GM18498 (cell line): ENCODE measurements at regions not wholly inside any gene's neighbourhood (a gene's known extent, or its start where the extent isn't known, plus 50 kb on each side); places are given as distances from the start of the nearest gene placed in this dataset.

Experiments
- ATAC-seq: cut with Tn5 transposase; IDR thresholded peaks from one replicate; pipeline ENCODE4 v1.9.1; 2021; ENCODE audit warnings: mild to moderate bottlenecking, moderate library complexity; ENCODE audit not compliant: unreplicated experiment

DNA sequence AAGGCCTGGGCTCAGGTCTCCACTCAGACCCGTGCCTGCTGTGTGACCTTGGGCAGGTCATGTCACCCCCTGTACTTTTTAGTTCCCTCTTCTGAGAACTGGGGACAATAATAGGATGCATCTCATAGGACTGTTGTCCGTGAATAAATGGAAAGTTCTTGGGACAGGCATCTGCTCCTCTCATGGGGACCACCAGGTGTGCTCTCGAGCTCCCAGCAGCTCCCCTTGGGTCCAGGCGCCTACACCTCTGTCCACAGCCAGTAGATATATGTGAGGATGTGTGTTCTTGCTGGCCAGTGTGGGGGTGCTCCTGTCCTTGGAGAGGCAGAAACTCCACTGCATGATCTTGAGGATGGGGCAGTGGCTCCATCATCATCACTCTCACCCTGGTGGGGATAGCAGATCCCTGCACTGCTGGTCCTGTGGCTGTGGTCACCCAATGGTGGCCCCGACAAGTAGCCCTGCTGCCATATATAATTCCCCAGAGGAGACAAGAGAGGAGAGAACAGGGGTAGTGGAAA is 257.6 kb upstream of the TLE3 start:
- ATAC-seq = no peak

DNA sequence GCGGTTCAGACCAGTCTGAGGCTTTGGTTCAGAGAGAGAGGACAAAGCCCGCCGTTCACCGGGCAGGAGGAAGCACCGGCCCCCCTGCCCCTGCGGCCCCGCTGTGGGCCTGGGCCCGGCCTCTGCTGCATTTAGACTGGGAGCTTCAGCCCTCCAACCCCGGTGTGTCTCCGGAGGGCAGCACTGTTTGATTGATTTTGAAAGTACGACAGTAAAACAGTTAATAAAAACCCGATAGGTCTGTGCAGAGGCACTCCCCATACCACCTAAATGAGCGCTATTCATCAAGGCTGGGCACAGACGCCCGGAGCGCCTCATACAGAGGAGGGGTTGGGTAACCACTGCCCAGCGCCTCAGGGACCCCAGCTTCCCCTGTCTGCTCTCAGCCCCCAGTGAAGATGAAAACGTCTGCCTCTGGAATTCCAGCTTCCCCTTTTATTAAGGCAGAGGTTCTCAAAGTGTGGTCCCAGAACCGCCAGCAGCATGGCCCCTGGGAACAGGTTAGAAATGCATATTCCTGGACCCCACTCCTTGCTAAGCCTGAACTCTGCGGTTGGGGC is 256.7 kb upstream of the TLE3 start:
- ATAC-seq = no peak

DNA sequence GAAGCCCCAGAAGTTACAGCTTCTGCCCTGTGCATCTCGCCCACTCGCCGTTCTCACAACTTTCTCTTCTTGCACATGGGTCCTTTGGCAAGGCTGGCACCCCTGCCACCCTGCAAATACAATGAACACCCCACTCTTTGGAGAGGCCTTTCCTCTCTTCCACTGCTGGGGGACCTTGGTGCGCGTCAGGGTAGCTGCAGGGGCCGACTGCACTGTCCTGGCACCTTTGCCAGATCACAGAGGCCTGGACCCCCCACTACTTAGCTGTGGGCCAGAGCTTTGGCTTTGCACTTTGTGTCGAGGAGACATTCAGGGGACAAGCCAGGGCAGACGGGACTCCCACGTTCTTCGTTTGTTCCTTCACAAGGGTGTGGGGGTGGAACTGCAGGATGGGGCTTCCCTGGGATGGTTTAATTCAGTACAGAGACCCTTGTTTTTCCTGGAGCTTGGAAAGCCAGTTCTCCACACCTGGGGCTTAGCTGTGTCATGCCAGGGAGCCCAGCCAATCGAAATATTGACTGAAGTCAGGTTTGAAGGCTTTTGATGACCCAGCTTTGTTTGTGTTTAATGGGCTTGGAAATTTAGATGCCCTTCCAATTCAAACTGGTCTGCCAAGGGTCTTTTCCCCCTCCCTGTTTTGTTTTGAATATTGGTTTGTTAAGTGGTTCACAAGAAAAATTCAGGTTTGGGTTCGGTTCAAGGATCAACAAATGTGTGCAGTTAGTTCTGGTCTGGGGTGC is 256.1 kb upstream of the TLE3 start:
- no peak for ATAC-seq

DNA sequence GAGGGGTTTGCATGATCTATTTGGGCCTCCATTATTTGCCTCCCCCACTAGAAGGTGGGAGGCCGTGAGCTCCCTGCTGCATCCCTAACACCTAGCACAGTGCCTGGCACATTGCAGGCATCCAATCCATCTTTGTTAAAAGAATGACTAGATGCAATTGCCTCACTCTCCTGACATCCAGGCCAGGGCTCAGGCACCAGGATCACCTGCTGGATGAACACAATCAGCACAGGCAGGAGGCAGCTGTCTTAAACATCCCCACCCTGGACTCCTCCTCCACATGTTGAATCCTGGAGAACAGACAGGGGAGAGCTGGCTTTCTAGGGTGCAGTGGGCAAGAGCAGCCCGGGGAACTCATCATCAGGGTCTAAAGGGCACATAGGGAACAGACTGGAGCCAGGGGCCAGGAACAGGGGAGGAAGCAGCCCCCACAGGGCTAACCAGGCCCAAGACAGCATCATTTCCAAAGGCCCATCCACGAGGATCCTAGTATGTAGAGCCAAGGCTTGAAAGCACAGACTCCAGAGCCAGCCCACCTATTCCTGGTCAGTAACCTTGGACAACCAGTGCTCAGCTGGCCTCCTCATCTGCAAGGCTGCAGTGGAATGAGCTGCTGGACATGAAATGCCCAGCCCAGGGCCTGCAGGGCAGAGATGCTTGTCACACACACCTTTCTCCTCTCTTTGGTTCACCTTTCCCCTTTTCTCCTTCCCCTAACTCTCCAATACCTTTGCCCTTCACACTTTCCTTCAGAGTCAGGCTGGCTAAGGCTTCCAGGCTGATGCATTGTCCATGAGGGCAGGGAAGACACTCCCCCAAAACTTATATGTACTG is 254.4 kb upstream of the TLE3 start:
- ATAC-seq = no peak

DNA sequence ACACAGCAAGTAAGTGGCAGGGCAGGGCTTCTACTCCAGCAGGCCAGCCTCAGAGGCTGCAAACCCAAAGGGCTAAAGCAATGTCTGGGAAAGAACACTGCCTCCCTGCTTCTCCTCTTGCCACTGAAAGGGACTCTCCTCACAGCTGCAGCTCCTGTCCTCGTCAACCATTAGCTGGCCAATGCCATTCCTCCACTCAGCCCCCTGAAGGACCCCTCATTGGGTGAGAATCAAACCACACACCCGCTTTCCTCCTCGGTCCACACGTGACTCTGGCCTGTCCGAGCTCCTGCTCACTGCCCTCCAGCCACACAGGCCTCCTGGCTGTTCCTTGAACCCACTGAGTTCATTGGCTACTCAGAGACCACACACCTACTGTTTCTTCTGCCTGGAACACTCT is 253.7 kb upstream of the TLE3 start:
- ATAC-seq = no peak

DNA sequence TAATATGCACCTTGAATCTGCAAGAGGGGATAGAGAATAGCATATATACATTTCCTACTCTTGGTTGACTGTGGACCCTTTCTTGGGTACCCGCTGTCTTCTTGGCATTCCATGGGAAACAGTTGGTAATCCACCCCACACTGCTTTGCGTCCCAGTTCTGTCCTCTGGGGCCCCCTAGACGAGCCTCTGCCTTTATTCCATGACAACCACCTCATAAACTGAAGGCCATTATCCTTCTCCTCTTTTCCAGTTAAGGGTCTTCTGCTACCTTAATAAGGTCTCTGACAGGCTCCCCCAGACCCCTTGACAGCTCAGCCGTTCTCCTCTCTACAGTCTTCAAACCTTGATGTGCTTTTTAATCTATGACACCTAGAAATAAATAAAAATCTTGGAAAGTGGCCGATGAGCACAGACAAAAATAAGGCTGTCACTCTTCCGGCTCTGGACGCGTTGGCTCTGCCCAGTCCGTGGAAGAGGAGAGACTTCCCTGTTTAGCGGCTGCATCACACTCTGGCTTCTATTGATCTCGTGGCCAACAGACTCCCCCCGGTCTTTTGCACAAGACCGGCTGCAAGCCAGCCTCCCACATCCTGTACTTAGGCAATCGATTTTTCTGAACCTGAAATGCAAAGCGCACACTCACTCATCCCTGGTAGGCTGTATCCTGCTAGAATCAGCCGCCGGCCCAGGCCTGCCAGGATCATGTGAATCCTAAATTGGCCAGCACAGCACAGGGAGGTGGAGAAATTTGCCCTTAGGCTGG is 251.0 kb upstream of the TLE3 start:
- no peak for ATAC-seq

DNA sequence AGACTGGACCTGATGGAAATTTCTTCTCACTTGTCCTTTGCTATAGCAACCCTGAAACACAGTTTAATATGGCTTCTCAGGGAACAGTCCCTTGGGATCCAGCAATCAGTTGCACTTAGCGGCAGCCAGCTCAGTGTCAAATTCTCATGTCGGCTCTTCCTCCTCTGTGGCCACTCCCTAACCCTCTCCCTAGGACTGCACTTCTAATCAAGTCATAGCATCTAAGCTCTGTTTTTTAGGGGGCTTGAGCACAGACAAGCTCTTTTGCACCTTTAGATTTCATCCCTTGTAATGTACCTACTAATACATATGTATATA is 250.5 kb upstream of the TLE3 start:
- no peak for ATAC-seq

DNA sequence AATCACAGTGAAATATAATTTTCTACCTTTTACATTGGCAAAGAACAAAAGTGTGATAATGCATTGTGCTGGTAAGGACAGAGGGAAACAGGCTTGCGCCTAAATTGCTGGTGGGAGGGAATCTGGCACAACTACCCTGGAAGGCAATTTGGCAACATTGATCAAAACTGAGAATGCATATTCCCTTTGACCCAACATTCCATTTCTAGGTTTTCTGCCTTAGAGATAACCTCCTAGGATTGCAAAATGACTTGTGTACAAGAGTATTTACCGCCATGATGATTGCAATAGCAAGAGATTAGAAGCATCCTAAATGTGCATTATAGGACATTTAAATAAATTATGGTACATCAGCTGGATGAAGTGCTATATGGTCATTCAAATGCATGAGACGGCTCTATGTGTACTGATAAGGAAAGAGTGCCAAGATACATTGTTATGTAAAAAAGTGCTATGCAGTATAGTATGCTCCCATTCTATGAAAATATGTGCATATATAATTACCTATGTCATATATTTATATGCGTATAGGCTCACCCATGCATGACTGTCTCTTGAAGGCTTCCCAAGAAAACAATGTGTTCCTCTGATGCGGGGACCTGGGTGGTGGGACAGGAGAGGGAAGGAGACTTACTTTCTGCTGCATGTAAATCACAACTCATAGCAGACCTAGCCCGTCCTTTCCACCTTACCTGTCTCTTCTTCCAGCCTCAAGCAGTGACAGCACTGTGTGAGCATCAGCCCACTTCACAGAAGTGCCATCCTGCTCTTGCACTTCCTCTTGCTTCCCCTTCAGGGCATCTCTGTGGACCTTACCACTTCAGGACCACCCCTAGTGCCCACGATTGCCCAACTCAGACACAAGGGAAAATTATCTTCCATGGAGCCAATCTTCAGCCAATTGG is 249.9 kb upstream of the TLE3 start:
- ATAC-seq = no peak

DNA sequence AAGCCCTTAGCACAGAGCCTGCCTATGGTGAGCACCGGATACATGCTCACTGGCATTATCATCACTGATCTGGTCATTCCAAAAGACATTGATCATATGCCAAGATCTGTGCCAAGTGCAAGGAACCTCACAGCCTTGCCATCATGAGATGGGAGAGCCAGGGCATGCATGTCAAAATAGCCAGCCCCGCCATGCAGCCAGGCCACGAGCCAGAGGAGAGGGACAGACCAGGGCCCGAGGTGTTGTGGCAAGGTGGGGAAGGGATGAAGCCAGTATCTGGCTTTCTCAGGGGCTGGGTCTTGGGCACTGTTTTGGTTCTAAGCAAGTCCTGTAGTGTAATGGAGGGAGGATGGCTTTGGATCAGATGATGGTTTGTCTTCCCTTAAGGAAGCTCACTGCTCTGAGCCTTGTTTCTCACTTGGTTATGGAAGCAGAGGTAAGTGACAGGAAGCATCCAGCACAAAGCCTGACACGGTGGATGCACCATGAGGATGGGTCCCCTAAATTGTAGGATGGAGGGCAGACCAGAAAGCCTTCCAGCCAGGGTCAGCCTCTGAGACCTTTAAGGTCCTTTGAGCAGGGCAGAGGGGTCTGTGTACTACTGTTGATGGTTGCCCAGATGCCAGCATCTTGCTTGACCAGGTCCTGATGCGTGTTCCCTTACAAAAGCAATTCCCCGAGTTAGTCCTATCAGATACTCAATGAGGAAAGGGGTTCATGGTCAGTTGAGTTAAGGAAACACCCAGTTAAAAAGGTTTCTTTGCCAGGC is 247.7 kb upstream of the TLE3 start:
- ATAC-seq = no peak

DNA sequence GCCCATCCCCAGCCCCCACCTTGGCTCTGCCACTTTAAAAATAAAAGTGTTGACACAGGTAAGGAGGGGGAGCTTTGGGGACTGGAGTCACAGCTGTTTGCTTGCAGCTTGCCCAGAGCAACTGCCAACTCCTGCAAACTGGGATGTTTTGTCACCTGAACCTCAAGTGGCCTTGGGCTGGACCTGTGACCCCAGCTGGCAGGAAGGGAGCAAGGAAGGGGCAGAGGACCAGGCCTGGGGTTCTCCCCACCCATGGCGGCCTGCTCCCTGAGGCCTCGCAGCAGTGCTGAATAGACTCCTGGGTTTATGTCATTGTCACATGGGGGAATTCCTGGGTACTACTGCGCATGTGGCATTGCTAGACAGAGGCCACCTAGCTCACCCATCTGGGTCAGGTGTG is 246.9 kb upstream of the TLE3 start:
- no peak for ATAC-seq

DNA sequence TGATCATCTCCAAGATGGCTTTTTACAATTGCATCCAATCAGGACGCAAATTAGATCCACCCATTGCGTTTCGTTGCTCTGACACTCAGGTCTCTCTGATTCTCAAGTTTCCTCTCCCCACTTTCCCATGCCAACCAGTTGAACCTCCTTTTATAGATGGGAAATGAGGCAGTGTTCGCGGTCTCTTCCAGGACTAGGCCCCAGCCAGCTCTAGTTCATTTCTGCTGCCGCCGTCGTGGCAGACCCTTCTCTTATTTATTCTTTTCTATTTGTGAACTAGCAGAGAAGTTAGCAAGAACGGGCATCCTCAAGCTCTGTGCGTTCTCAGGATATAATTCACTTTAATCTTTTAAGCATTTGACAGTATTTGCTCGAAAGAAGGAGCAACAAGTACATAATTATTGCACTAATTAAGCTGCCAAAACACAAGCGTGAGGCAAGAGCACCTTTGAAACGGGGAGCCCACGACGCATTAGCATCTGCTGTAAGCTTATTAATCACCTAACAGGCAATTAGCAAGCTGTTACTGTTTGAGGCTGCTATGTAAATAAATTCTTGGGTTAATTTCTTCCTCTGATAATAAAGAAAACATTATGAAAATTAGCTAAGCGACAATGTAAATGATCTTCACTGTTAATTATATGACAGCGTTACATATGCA is 246.4 kb upstream of the TLE3 start:
- ATAC-seq = no peak

DNA sequence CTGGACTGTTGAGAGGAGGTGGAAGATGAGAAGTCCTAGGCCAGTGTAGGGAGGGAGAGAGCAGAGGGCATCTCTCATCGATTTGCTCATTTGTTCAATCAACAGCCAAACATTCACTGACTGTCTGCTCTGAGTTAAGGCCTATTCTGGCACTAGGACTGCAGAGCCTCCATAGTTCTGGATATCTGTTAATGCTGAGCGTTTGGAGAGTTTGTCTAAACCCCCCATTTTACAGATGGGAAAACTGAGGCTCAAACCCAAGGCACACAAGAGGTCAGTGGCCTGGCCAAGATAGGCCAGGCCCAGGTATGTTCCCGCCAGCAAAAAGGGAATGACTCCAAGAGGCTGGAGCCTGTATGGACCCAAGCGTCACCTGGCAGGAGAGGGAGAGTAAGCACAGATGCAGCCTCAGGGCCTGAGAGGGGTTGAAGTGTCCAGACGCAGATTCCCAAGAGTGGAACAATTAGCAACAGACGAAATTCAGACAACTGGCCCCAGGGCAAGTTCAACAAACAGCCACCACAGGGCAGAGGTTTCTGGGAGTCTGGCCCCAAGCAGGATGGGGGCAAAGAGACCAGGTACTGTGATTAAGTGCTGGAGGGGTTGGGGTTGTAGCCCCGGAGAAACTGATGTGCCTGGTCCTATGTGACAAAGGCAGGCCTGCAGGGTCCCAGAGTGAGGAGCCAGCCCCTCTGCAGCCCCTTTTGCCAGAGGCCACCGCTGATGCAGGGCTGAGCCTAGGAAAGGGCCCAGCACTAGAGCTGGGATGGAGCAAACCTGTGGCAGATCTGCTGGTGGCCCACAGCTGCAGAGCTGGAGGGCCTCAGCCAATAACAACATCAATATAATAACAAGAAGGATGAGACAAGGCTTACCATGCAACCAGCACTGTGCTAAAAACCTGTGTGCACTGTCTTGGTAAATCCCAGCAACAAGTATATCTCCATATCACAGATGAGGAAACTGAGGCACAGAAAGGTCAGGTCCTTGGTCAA is 245.1 kb upstream of the TLE3 start:
- no peak for ATAC-seq

DNA sequence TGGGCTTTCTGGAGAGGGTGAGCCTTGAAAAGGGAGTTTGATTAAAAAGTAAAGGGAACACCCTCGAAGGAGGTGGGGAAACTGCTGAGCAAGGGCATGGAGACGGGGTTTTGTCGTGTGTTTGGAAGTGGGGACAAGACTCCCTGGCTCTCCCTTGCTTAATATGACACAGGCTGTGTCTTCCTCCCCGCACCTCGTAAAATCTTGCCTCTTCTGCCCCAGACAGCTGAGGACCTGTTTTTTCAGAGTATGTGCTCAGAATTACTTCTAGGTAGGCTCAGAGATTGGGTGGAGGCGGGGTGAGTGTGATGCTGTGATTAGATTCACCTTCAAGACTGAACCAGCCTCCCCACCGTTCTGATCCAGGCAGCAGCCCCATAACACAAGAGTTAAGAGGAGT is 244.4 kb upstream of the TLE3 start:
- ATAC-seq = no peak

DNA sequence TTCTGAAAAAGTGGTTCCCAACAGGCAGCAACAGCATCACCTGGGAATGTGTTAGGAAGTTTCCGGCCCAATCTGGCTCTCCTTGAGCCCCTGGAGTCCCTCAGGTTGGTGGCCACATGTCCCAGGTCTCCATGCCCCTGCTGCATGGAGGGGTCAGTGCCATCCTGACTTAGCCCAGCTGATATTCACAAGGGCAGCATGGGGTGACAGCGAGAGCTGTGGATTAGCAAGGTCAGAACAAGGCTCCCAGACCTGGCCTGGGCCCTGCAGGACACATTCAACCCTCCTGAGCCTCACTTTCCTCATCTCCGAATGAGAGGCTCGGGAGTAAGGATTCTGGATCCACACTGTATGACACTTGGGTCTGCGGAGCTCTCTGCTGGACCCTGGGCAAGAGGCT is 243.8 kb upstream of the TLE3 start:
- no peak for ATAC-seq

DNA sequence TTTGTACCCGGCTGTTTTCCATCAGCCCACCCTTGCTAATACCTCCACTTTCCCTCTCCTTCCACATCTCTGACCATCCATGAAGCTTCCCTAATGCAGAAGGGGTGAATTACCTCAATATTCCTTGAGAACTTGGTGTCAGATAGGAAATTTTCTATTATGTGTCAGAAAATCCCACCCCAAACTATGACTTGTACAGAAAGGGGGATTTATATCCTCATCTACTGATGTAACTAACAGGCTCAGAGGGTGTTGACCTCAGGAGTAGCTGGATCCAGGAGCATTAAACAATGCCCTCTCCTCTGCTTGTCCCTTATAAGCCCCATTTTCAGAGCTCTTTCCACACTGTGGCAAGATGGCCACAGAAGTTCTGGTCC is 242.8 kb upstream of the TLE3 start:
- no peak for ATAC-seq

DNA sequence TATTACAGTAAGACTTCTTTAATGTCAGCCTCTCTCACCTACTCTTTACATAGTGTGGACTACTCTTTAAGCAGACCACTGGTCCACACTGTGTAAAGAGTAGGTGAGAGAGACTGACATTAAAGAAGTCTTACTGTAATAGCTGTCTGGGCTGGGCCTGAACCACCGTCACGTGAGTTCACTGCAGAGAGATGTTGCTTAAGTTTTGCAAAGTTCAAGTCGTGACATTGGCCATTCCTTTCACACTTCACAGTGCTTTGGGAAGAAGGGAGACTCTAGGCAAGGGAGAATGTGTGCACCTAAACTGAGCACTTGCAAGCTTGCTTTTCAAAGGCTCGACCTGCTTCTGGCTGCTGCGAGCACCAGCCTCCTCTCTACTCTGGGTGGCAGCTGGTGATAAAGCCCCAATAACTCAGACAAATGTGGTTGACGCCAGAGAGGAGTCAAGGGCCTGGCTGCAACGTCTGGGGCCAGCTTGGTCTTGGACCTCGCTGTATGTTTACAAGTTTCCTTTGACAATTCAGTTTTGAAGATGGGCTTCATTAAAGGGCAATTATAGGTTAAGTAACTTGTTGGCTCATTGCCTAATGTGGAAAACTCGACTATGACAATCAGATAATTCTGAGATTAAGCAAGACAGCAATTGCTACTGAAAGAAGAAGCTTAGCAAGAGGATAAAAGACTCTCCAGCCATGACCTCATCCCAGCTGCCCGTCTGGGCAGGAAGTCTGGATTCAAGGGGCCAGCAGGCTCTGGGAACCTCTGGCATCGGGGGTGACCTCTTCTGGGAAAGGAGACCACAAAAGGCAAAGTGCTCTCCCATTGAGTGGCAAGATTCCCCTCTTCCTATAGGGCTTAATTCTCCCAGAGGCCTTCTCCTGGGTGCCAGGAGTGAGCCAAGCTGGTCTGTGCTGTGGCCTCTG is 242.1 kb upstream of the TLE3 start:
- ATAC-seq = no peak
